WTC11 (cell line): ENCODE measurements at regions not wholly inside any gene's neighbourhood (a gene's known extent, or its start where the extent isn't known, plus 50 kb on each side); places are given as distances from the start of the nearest gene placed in this dataset.

ENCODE experiments used
- ATAC-seq: fragments of 200-7000 bp; cut with Tn5 transposase; 2 replicates; pipeline ENCODE4 v1.10.0; 2021; ENCODE audit warnings: mild to moderate bottlenecking, moderate library complexity
- CTCF ChIA-PET: fragments of 300-600 bp; sonication (Branson Sonifier 250); formaldehyde crosslinking; loops from one replicate; lab custom pipeline; 2021; ENCODE audit warnings: antibody characterized with exemption; lab: Charles Lee
- POLR2A ChIA-PET: fragments of 350-600 bp; sonication (Branson Sonifier 250); formaldehyde crosslinking; loops from one replicate; lab custom pipeline; 2021; ENCODE audit warnings: antibody characterized with exemption; lab: Charles Lee
- DNase-seq: peaks from one replicate; pipeline ENCODE4 v3.0.0; 2021; ENCODE audit warnings: low spot score
- H3K27ac Mint-ChIP-seq: 2 replicates; pipeline ENCODE4 v1.8.0; 2021; ENCODE audit warnings: mixed read lengths
- H3K27me3 Mint-ChIP-seq: 2 replicates; pipeline ENCODE4 v1.8.0; 2021; ENCODE audit warnings: low read depth, mild to moderate bottlenecking, moderate library complexity, mixed read lengths
- H3K36me3 Mint-ChIP-seq: 2 replicates; pipeline ENCODE4 v1.8.0; 2021; ENCODE audit warnings: mixed read lengths
- H3K4me1 Mint-ChIP-seq: 2 replicates; pipeline ENCODE4 v1.8.0; 2022; ENCODE audit warnings: mixed read lengths
- H3K4me3 Mint-ChIP-seq: 2 replicates; pipeline ENCODE4 v1.8.0; 2021; ENCODE audit warnings: mild to moderate bottlenecking, moderate library complexity, mixed read lengths
- H3K9me3 Mint-ChIP-seq: 2 replicates; pipeline ENCODE4 v1.8.0; 2021; ENCODE audit warnings: mixed read lengths
- CREM ChIP-seq: sonication (generic); formaldehyde crosslinking; IDR thresholded peaks from 2 replicates; pipeline ENCODE4 v1.8.1; 2022; ENCODE audit warnings: mild to moderate bottlenecking, missing genetic modification reagents, moderate library complexity
- GABPB1 ChIP-seq: sonication (generic); formaldehyde crosslinking; IDR thresholded peaks from 2 replicates; pipeline ENCODE4 v1.8.1; 2023; ENCODE audit warnings: mild to moderate bottlenecking, missing genetic modification reagents
- IRF2 ChIP-seq: sonication (generic); formaldehyde crosslinking; IDR thresholded peaks from 2 replicates; pipeline ENCODE4 v1.8.0; 2022; ENCODE audit warnings: low read depth, missing genetic modification reagents, borderline replicate concordance
- JAZF1 ChIP-seq: fragments of 250-450 bp; sonication (Bioruptor Pico); IDR thresholded peaks from 2 replicates; pipeline ENCODE4 v1.9.0; 2021; ENCODE audit warnings: moderate library complexity, mild to moderate bottlenecking, inconsistent platforms
- RELA ChIP-seq: sonication (generic); formaldehyde crosslinking; IDR thresholded peaks from 2 replicates; pipeline ENCODE4 v1.8.1; 2022; ENCODE audit warnings: missing genetic modification reagents, mild to moderate bottlenecking, borderline replicate concordance
- SMAD4 ChIP-seq: sonication (generic); formaldehyde crosslinking; IDR thresholded peaks from 2 replicates; pipeline ENCODE4 v1.8.0; 2022; ENCODE audit warnings: mild to moderate bottlenecking, missing genetic modification reagents
- SOX15 ChIP-seq: fragments of 250-450 bp; sonication (Bioruptor Pico); IDR thresholded peaks from 2 replicates; pipeline ENCODE4 v1.9.0; 2021; ENCODE audit warnings: mild to moderate bottlenecking
- ZNF219 ChIP-seq: sonication (generic); formaldehyde crosslinking; IDR thresholded peaks from 2 replicates; pipeline ENCODE4 v1.8.0; 2023; ENCODE audit warnings: missing genetic modification reagents, mild to moderate bottlenecking, borderline replicate concordance
- TF ChIP-seq, protein P1 (sequence below): sonication (generic); formaldehyde crosslinking; IDR thresholded peaks from 2 replicates; pipeline ENCODE4 v1.8.1; 2023; ENCODE audit warnings: mild to moderate bottlenecking, missing genetic modification reagents, borderline replicate concordance
- TF ChIP-seq, protein P2 (sequence below): sonication (generic); formaldehyde crosslinking; IDR thresholded peaks from 2 replicates; pipeline ENCODE4 v1.8.0; 2022; ENCODE audit warnings: mild to moderate bottlenecking, missing genetic modification reagents
- TF ChIP-seq, protein P3 (sequence below): sonication (generic); formaldehyde crosslinking; IDR thresholded peaks from 2 replicates; pipeline ENCODE4 v1.8.1; 2023; ENCODE audit warnings: mild to moderate bottlenecking, moderate library complexity, missing genetic modification reagents

DNA sequence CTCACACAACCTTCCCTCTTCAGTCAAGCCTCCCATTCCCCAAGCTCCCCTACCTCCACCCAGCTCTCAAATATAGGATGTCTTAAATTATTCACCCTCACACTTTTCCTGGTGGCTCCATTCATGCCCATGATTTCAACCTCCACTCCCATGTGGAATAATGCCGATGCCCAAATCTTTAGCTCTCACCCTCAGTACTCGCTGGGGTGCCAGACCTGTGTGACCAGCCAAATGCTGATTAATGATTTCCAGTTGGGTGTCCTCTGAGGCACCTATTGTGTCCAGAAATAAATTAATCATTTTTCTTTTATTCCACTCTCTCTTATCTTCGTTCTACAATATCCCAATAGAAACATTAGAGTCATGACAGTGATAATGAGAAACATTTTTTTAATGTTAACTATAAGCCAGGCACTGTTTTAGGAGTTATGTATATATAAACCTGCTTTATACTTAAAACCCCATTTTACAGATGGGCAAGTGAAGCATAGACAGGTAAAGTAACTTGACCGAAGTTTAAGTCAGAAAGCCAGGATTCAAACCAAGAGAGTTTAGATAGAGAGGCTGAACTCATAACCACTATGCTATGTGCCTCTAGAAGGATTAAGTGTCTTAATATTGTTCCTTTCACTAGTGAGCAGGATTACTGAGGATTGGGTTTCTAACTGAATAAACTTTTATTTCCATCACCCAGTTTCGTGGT lies 209.7 kb downstream of the DUSP10 start:
- no peaks in the 10 kb centered on the region; the same call in 1 of the 2 replicates for H3K27me3 Mint-ChIP-seq
- TF ChIP-seq IRF2 (CRISPR knock-in tag) (no peak), RELA (no peak)

DNA sequence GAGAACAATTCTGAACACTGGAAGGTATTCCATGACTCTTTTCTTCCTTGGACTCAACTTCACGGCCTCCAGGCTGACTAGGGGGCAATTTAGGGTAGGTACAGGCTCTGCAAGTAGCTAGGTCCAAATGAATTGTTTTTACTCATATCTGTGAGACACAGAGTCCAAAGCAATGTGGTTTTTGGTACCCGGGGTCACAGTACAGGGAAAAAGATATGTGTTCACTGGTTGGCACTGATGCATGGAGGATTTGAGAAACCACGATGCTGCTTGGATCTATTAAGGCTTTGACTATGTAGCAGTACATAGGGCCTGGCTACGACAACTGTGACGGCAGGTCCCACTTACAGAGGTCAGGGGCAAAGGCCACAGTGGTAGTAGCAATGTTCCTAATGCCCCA lies 200.6 kb downstream of the DUSP10 start:
- CTCF ChIA-PET = interaction anchor here (0.5 kb wide), 1 partner anchor 112 kb away, joined by 4 read pairs; no protein-coding TSS in a partner anchor
- ATAC-seq = no peak
- H3K27ac Mint-ChIP-seq = no peak overlapping the region
- POLR2A ChIA-PET = interaction anchor here (0.7 kb wide), 1 partner anchor 331 kb away, joined by 3 read pairs; no protein-coding TSS in a partner anchor
- peaks cover 13% of the 10 kb centered on the region for H3K4me1 Mint-ChIP-seq
- no peaks in the 10 kb centered on the region for H3K36me3 Mint-ChIP-seq
- H3K9me3 Mint-ChIP-seq = no peaks in the 10 kb centered on the region
- TF ChIP-seq SMAD4 (CRISPR knock-in tag) = no peak
- TF ChIP-seq, protein P1, sequence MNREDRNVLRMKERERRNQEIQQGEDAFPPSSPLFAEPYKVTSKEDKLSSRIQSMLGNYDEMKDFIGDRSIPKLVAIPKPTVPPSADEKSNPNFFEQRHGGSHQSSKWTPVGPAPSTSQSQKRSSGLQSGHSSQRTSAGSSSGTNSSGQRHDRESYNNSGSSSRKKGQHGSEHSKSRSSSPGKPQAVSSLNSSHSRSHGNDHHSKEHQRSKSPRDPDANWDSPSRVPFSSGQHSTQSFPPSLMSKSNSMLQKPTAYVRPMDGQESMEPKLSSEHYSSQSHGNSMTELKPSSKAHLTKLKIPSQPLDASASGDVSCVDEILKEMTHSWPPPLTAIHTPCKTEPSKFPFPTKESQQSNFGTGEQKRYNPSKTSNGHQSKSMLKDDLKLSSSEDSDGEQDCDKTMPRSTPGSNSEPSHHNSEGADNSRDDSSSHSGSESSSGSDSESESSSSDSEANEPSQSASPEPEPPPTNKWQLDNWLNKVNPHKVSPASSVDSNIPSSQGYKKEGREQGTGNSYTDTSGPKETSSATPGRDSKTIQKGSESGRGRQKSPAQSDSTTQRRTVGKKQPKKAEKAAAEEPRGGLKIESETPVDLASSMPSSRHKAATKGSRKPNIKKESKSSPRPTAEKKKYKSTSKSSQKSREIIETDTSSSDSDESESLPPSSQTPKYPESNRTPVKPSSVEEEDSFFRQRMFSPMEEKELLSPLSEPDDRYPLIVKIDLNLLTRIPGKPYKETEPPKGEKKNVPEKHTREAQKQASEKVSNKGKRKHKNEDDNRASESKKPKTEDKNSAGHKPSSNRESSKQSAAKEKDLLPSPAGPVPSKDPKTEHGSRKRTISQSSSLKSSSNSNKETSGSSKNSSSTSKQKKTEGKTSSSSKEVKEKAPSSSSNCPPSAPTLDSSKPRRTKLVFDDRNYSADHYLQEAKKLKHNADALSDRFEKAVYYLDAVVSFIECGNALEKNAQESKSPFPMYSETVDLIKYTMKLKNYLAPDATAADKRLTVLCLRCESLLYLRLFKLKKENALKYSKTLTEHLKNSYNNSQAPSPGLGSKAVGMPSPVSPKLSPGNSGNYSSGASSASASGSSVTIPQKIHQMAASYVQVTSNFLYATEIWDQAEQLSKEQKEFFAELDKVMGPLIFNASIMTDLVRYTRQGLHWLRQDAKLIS (CRISPR knock-in tag) = no peak
- TF ChIP-seq, protein P2, sequence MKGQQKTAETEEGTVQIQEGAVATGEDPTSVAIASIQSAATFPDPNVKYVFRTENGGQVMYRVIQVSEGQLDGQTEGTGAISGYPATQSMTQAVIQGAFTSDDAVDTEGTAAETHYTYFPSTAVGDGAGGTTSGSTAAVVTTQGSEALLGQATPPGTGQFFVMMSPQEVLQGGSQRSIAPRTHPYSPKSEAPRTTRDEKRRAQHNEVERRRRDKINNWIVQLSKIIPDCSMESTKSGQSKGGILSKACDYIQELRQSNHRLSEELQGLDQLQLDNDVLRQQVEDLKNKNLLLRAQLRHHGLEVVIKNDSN = no peak
- TF ChIP-seq, protein P3, sequence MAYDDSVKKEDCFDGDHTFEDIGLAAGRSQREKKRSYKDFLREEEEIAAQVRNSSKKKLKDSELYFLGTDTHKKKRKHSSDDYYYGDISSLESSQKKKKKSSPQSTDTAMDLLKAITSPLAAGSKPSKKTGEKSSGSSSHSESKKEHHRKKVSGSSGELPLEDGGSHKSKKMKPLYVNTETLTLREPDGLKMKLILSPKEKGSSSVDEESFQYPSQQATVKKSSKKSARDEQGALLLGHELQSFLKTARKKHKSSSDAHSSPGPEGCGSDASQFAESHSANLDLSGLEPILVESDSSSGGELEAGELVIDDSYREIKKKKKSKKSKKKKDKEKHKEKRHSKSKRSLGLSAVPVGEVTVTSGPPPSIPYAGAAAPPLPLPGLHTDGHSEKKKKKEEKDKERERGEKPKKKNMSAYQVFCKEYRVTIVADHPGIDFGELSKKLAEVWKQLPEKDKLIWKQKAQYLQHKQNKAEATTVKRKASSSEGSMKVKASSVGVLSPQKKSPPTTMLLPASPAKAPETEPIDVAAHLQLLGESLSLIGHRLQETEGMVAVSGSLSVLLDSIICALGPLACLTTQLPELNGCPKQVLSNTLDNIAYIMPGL = no peak
- DNase-seq = no peak
- H3K27me3 Mint-ChIP-seq = no peaks in the 10 kb centered on the region
- H3K4me3 Mint-ChIP-seq = no peak overlapping the region

More for the DNA sequence above, 209.7 kb downstream of the DUSP10 start:
- ChIA-PET POLR2A (no interaction called here), CTCF (interaction anchor here (1.0 kb wide), 1 partner anchor 11 kb away, joined by 3 read pairs; no protein-coding TSS in a partner anchor)
- ATAC-seq (no peak), DNase-seq (no peak)
- Mint-ChIP-seq H3K4me3 (no peak overlapping the region), H3K36me3 (no peaks in the 10 kb centered on the region), H3K4me1 (peaks cover 8% of the 10 kb centered on the region), H3K27ac (no peak overlapping the region), H3K9me3 (peaks cover 5% of the 10 kb centered on the region)

DNA sequence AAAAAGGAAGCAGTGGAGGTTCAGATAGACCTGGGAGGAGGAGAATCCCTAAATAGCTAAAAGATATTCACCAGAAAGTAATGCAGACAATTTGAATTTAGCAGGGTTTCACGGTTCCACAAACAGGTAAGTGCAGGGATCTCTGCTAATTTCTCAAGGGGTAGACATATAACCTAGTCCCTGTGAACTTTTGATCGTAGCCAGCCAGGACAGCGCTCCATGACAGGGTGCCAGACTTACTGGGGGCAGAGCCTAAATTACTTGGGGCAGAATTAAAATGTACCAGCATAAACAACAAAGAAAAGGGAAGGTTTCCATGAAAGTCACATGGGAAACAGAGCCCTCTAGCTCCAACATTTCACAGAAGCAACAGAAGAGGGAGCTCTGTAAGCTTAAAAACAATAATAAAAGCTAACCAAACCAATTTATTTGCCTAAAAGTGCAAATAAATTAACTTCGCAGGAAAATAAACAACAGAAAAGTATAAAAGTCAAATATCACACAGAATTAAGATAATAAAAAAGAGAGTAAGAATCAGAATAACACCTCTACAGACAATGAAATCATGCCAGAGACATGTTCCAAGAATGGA lies 198.3 kb downstream of the DUSP10 start:
- Mint-ChIP-seq H3K4me3 (no peak overlapping the region), H3K36me3 (no peaks in the 10 kb centered on the region), H3K4me1 (peaks cover 13% of the 10 kb centered on the region), H3K9me3 (no peaks in the 10 kb centered on the region), H3K27ac (no peak overlapping the region), H3K27me3 (no peaks in the 10 kb centered on the region)
- TF ChIP-seq CREM (CRISPR knock-in tag) (no peak), SOX15 (CRISPR knock-in tag) (no peak)
- CTCF ChIA-PET = interaction anchor here (0.6 to 2.2 kb wide), 16 partner anchors 12 to 627 kb away, joined by 3 to 7 read pairs (median 3); no protein-coding TSS in a partner anchor
- peak; percentile 61 for ATAC-seq
- DNase-seq = no peak
- POLR2A ChIA-PET = interaction anchor here (0.6 to 1.0 kb wide), 3 partner anchors 115 to 198 kb away, joined by 3 to 11 read pairs (median 3); no protein-coding TSS in a partner anchor

DNA sequence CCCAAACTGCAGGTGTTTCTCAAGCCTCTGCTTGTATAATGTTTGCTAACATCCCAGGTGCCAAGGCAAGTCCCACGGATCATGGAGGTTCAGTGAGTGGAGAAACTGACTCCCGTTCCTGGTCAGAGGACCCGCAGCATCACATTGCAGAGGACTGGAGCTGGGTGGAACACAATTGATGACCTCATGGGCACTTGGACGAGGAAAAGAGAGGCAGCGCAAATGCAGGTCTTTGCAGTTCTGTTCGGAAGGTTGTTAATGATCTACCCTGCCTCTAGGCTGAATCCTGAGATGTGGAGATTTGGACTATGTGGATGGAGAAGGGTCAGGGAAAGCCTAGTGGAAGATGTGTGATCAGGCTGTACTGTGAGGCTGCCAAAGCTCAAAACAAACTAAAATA lies 192.9 kb downstream of the DUSP10 start:
- no peak for ATAC-seq
- Mint-ChIP-seq H3K4me1 (no peaks in the 10 kb centered on the region), H3K27me3 (no peaks in the 10 kb centered on the region), H3K9me3 (no peaks in the 10 kb centered on the region), H3K27ac (no peak overlapping the region), H3K36me3 (no peaks in the 10 kb centered on the region), H3K4me3 (no peak overlapping the region)
- ChIA-PET CTCF (no interaction called here), POLR2A (no interaction called here)
- DNase-seq = no peak
- TF ChIP-seq ZNF219 = no peak
- TF ChIP-seq, protein P3 = no peak
- TF ChIP-seq GABPB1 (CRISPR knock-in tag) = no peak
- TF ChIP-seq JAZF1 (CRISPR knock-in tag) = no peak
